GM18519 (cell line): ENCODE measurements at regions not wholly inside any gene's neighbourhood (a gene's known extent, or its start where the extent isn't known, plus 50 kb on each side); places are given as distances from the start of the nearest gene placed in this dataset.
"Not testable (repeated sequence)": the region's sequence is repeated elsewhere in the genome, so short reads cannot be mapped to it uniquely, and the experiment has no call there.

Source experiments
- ATAC-seq: cut with Tn5 transposase; IDR thresholded peaks from one replicate; pipeline ENCODE4 v1.9.1; 2021; ENCODE audit warnings: mild to moderate bottlenecking, moderate library complexity; ENCODE audit not compliant: unreplicated experiment, low FRiP score

- no peak for ATAC-seq
These were observed 230.7 kb upstream of the SLC16A7 start for GRCh38 chr12:59365133-59365532.

DNA sequence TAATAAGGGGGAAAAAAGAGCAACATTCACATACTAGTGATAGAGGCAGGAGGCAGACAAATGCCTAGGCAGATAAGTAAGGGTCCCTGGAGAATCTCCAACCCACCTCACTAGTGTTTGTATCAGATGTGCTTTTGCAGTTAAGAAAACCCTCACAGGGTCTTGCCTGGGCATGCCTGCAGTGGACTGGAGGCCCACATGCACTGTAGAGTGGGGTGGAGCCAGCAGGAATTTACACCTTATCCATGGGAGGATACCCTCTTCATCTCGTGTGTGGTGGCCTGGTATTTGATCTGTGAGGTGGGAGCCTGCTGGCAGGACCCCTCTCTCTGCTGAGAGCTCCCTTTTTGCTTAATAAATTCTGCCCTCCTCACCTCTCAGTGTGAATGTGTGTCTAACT is 238.0 kb upstream of the SLC16A7 start:
- no peak for ATAC-seq

DNA sequence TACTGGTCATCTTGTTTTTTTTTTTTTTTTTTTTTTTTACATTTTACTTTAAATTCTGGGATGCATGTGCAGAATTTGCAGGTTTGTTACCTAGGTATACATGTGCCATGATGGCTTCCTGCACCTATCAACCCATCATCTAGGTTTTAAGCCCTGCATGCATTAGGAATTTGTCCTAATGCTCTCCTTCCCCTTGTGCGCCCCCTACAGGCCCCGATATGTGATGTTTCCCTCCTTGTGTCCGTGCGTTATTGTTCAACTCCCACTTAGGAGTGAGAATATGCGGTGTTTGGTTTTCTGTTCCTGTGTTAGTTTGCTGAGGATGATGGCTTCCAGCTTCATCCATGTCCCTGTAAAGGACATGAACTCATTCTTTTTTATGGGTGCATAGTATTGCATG is 249.6 kb upstream of the SLC16A7 start:
- not testable (repeated sequence) for ATAC-seq

- no peak for ATAC-seq
These were observed 250.4 kb upstream of the SLC16A7 start for GRCh38 chr12:59345406-59345805.

DNA sequence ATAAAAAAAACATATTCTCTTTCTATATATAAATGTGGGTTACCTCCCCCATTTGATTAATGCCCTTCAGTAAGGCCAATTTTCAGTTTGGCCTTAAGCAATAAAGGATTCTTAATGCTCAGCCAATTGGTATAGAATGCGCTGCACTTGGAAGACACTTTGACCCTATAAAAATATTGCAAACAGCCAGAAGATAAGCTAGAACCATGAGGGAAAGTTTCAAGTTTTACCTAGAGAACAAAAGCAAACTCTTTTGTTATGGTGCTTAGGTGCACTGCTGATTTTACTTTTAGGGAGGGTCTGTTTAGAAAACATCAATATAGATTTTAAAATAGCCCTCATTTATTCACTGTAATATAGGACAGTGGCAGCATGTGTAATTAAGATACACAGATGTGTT is 251.6 kb upstream of the SLC16A7 start:
- no peak for ATAC-seq

DNA sequence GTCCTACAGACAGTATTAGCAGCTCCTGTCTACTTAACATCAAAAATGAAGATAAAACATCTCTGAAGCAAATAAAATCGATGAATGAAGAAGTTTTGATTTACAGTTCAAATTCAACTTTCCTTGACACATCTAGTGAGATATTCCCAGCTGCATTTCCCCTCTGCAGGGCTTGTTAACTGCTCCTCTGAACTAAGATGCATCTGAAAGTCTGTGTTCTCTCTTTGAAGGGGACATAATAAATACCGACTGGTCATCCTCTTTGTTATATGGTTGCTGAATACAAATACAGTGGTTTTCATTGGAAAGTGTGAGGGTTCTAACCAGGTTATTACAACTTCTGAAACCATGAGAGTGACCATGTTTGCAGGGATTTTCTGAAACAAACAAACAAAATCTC is 266.4 kb upstream of the SLC16A7 start:
- no peak for ATAC-seq

DNA sequence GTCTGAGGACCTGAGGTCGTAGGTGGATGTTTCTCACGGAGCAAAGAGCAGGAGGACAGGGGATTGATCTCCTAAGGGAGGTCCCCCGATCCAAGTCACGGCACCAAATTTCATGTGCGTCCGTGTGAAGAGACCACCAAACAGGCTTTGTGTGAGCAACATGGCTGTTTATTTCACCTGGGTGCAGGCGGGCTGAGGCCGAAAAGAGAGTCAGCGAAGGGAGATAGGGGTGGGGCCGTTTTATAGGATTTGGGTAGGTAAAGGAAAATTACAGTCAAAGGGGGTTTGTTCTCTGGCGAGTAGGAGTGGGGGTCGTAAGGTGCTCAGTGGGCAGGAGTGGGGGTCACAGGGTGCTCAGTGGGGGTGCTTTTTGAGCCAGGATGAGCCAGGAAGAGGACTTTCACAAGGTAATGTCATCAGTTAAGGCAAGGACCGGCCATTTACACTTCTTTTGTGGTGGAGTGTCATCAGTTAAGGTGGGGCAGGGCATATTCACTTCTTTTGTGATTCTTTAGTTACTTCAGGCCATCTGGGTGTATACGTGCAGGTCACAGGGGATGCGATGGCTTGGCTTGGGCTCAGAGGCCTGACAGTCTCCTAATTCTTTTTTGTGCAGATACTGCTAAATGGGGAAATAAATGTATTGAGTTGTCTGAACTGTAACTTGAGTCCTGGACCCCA is 267.3 kb upstream of the SLC16A7 start:
- ATAC-seq = not testable (repeated sequence)

- ATAC-seq = not testable (repeated sequence)
These were observed 269.4 kb upstream of the SLC16A7 start for GRCh38 chr12:59326457-59326856.

- ATAC-seq = no peak
These were observed 273.4 kb upstream of the SLC16A7 start for GRCh38 chr12:59322473-59322872.

DNA sequence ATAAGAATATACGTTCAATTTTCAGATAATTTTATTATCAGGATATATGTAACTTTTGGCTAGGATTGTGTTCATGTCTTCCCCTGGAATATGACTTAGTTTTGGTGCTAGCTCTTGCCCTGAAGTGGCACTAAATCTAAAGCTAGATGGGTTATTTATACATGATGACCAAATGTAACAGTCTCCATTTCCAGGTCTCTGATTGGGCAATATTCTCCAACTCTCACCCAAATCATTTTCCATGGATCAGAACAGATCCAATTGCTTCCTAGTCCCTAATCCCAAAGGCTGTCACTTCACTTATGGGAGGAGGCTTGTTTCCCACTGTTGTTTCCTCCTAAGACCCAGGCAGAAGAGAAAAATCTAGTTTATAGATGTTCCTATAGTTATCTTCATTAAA is 274.6 kb upstream of the SLC16A7 start:
- no peak for ATAC-seq

DNA sequence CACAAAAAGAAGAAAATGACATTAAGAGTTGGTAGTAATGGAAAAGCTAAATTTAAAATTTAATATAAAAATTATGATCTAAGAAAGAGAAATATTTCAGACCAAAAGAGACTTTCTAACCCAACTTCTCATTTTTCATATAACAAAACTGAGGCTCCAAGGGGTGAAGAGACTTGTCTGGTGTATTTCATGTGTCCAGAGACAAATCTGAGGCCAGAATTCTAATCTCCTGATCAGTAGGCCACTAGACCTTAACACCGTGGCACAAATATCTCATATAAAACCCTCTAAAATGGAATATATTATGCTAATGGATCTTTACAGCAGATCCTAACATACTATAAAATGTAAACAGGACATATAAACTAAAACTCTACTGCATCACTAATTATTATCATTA is 275.7 kb upstream of the SLC16A7 start:
- no peak for ATAC-seq

DNA sequence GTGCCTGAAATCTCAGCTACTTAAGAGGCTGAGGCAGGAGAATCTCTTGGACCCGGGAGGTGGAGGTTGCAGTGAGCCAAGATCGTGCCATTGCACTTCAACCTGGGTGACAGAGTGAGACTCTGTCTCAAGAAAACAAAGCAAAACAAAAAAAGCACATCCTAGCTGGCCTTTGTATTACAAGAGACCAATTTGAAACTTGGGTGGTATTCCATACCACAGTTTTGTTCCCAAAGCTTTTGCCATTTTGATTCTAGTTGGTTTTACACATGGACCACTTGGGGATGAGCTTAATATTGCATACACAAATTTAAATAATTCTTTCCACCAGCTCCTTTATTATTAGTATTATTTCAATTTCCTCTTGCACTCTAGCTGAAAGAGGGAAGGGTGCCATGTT is 276.9 kb upstream of the SLC16A7 start:
- no peak for ATAC-seq

DNA sequence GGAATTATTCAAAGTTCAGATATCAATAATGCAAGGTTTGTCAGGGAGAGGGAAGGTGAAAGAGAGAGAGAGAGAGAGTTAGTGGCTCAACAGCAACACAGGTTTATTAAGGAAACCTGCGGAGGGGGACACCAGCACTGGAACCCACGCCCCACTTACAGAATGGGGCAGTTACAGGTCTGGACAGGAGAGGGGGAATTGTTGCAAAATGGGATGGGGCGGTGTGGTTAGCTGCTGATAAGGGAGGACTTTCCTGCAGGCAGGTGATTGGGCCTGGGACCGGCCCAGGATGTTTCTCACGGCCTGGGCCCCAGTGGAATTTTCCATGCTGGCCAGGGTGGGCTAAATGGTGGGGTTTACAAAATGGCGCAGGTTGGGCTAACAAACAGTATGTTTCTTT is 278.2 kb upstream of the SLC16A7 start:
- no peak for ATAC-seq

GRCh38 chr12:59316938-59317337 is 278.9 kb upstream of the SLC16A7 start:
- ATAC-seq = no peak

GRCh38 chr12:59316354-59316753 is 279.5 kb upstream of the SLC16A7 start:
- not testable (repeated sequence) for ATAC-seq

DNA sequence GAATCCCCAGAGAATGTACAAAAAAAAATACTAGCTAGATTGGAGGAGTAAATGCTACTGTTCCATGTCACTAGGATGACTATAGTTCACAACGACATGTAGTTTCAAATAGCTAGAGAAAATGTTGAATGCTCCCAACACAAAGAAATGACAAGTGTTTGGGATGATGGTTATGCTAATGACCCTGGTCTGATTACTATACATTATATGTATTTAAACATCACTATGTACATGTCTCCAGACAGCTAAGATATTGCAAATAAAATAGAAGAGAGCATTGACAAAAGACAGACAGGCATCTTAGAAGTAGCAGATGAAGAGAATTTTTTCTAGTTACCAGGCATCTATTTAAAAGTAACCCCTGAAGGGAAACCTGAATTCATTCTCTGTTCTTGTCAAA is 281.6 kb upstream of the SLC16A7 start:
- ATAC-seq = no peak

- no peak for ATAC-seq
These were observed 291.6 kb upstream of the SLC16A7 start for GRCh38 chr12:59304077-59304721.

DNA sequence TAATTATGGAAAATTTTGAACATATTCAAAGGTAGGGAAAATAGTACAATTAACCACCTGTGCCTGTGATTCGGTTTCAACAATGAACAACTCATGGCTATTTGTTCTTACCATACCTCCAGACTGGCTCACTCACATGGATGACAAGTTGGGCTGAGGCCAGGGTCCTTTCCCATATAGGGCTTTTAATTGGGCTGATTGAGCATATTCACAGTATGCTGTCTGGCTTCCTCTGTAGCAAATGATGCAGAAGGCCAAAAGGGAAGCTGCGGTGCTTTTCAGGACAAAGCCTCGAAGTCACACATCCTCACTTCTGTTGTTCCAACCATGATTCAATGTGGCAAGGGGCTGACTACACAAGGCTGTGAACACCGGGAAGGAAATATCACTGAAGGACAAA is 297.5 kb upstream of the SLC16A7 start:
- ATAC-seq = no peak

DNA sequence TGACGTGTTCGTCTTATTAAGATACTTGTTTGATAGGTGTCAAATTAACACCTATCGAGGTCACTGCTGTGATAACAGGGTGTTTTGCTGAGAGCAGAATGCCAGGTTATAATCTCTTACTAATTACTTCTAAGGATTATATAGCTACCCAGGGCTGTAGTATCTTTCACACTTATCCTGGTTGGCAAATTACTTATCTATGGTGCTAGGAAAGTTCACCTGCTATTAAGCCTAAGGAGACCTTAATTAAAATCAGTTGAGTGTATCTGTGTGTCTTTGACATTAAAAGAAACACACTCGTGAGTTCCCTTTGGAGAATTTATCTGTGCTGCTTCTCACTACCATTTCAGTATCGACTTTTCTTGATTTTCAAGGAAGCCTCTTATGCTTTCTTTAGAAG is 301.6 kb upstream of the SLC16A7 start:
- no peak for ATAC-seq

DNA sequence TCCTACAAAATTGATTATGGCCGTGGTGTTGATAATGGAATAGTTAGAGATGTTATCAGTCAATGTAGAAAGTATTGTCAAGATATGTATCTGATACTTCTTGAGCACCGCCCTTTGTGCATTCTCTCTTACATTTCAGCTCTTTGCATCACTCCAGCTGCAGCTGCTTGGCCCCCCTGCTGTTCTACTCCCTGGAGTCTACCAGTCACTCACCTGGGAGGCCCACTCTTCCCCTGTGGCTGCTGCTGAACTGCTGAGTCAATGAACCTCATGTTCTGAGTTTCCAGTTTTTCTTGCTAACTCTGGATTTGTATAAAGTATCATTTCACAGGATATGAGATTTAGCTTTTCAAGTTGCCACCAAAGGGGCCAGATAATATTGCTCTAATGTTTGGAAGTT is 312.8 kb upstream of the SLC16A7 start:
- ATAC-seq = no peak

DNA sequence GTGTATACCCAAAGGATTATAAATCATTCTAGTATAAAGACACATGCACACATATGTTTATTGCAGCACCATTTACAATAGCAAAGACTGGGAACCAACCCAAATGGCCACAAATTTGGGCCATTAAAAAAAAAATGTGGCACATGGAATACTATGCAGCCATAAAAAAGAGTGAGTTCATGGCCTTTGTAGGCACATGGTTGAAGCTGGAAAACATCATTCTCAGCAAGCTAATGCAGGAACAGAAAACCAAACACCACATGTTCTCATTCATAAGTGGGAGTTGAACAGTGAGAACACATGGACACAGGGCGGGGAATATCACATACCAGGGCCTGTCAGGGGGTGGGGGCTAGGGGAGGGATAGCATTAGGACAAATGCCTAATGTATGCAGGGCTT is 322.3 kb upstream of the SLC16A7 start:
- not testable (repeated sequence) for ATAC-seq

DNA sequence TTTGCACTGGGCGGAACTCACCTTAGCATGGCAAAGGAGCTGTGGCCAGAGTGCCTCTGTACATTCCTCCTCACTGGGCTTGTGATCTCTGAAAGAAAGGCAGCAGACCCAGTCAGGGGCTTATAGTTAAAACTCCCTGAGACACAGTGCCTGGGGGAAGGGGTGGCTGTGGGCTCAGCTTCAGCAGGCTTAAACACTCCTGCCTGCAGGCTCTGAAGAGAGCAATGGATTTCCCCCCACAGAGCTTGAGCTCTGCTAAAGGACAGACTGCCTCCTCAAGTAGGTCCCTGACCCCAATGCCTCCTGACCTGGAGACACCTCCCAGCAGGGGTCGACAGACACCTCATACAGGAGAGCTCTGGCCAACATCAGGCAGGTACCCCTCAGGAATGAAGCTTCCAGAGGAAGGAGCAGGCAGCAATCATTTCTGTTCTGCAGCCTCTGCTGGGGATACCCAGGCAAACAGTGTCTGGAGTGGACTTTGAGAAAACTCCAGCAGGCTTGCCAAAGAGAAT is 327.5 kb upstream of the SLC16A7 start:
- no peak for ATAC-seq
